ENCODE measurements at regions not wholly inside any gene's neighbourhood (a gene's known extent, or its start where the extent isn't known, plus 50 kb on each side); places are given as distances from the start of the nearest gene placed in this dataset.

GRCh38 chr11:42161886-42162285 is 702.4 kb upstream of the LRRC4C start:
- TF ChIP-seq EP300 (IDR thresholded peaks at IDR 0.05; ENCODE audit: borderline replicate concordance) (no peak), CEBPB (IDR thresholded peaks at IDR 0.05) (no peak), RAD21 (IDR thresholded peaks at IDR 0.05; ENCODE audit: low read depth) (no peak), YY1 (IDR thresholded peaks at IDR 0.05; ENCODE audit: low read depth) (no peak), ZBTB7A (IDR thresholded peaks at IDR 0.05; ENCODE audit: low read depth) (no peak), TEAD4 (IDR thresholded peaks at IDR 0.05) (no peak), USF1 (IDR thresholded peaks at IDR 0.05) (no peak), TAF1 (IDR thresholded peaks at IDR 0.05; ENCODE audit: low read depth) (no peak), CREB1 (IDR thresholded peaks at IDR 0.05; ENCODE audit: low read depth) (no peak), MAX (IDR thresholded peaks at IDR 0.05) (no peak), EGR1 (IDR thresholded peaks at IDR 0.05) (no peak), NFIC (IDR thresholded peaks at IDR 0.05) (no peak)
- TF ChIP-seq, protein P1, sequence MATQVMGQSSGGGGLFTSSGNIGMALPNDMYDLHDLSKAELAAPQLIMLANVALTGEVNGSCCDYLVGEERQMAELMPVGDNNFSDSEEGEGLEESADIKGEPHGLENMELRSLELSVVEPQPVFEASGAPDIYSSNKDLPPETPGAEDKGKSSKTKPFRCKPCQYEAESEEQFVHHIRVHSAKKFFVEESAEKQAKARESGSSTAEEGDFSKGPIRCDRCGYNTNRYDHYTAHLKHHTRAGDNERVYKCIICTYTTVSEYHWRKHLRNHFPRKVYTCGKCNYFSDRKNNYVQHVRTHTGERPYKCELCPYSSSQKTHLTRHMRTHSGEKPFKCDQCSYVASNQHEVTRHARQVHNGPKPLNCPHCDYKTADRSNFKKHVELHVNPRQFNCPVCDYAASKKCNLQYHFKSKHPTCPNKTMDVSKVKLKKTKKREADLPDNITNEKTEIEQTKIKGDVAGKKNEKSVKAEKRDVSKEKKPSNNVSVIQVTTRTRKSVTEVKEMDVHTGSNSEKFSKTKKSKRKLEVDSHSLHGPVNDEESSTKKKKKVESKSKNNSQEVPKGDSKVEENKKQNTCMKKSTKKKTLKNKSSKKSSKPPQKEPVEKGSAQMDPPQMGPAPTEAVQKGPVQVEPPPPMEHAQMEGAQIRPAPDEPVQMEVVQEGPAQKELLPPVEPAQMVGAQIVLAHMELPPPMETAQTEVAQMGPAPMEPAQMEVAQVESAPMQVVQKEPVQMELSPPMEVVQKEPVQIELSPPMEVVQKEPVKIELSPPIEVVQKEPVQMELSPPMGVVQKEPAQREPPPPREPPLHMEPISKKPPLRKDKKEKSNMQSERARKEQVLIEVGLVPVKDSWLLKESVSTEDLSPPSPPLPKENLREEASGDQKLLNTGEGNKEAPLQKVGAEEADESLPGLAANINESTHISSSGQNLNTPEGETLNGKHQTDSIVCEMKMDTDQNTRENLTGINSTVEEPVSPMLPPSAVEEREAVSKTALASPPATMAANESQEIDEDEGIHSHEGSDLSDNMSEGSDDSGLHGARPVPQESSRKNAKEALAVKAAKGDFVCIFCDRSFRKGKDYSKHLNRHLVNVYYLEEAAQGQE (IDR thresholded peaks at IDR 0.05; ENCODE audit: low read depth) = no peak
